Stimulated activated naive CD4-positive, alpha-beta T cell treated with Interleukin-2 at 50 U/mL for 16 hours (primary cell): ENCODE measurements at regions not wholly inside any gene's neighbourhood (a gene's known extent, or its start where the extent isn't known, plus 50 kb on each side); places are given as distances from the start of the nearest gene placed in this dataset.
"Not testable (repeated sequence)": the region's sequence is repeated elsewhere in the genome, so short reads cannot be mapped to it uniquely, and the experiment has no call there.

Experiments used
- DNase-seq: peaks from one replicate; lab custom pipeline; 2025; lab: John Stamatoyannopoulos, UW

GRCh38 chr3:5035113-5035512 lies 55.9 kb downstream of the BHLHE40 start:
- DNase-seq = no peak

GRCh38 chr3:5035692-5036391 lies 56.6 kb downstream of the BHLHE40 start:
- DNase-seq = no peak

GRCh38 chr3:5036392-5036766 lies 57.1 kb downstream of the BHLHE40 start:
- no peak for DNase-seq

GRCh38 chr3:5036858-5037257 lies 57.6 kb downstream of the BHLHE40 start:
- no peak for DNase-seq

- no peak for DNase-seq
Measured at GRCh38 chr3:5039585-5039984, 60.3 kb downstream of the BHLHE40 start.

GRCh38 chr3:5041315-5041714 lies 62.1 kb downstream of the BHLHE40 start:
- no peak for DNase-seq

- DNase-seq = no peak
Measured at GRCh38 chr3:5045961-5046360, 66.7 kb downstream of the BHLHE40 start.

GRCh38 chr3:5047764-5048419 lies 68.7 kb downstream of the BHLHE40 start:
- no peak for DNase-seq

- no peak for DNase-seq
Measured at GRCh38 chr3:5051772-5052171, 70.3 kb upstream of the ARL8B start.

- no peak for DNase-seq
Measured at GRCh38 chr3:5052247-5052646, 69.8 kb upstream of the ARL8B start.

- DNase-seq = no peak
Measured at GRCh38 chr3:5053021-5053831, 68.9 kb upstream of the ARL8B start.

- no peak for DNase-seq
Measured at GRCh38 chr3:5054098-5054497, 68.0 kb upstream of the ARL8B start.

GRCh38 chr3:5054579-5054978 lies 67.5 kb upstream of the ARL8B start:
- not testable (repeated sequence) for DNase-seq

- DNase-seq = no peak
Measured at GRCh38 chr3:5055357-5056110, 66.6 kb upstream of the ARL8B start.

- no peak for DNase-seq
Measured at GRCh38 chr3:5056111-5056391, 66.0 kb upstream of the ARL8B start.

GRCh38 chr3:5057272-5057671 lies 64.8 kb upstream of the ARL8B start:
- DNase-seq = no peak

- DNase-seq = peak; percentile 64
Measured at GRCh38 chr3:5057857-5058324, 64.2 kb upstream of the ARL8B start.

- no peak for DNase-seq
Measured at GRCh38 chr3:5058471-5058951, 63.6 kb upstream of the ARL8B start.

- no peak for DNase-seq
Measured at GRCh38 chr3:5059782-5060181, 62.3 kb upstream of the ARL8B start.

GRCh38 chr3:5061218-5061569 lies 60.9 kb upstream of the ARL8B start:
- DNase-seq = no peak

- DNase-seq = no peak
Measured at GRCh38 chr3:5063724-5064123, 58.4 kb upstream of the ARL8B start.

- DNase-seq = no peak
Measured at GRCh38 chr3:5068531-5069050, 53.5 kb upstream of the ARL8B start.
